ENCODE measurements at regions not wholly inside any gene's neighbourhood (a gene's known extent, or its start where the extent isn't known, plus 50 kb on each side); places are given as distances from the start of the nearest gene placed in this dataset.

GRCh38 chr2:116809109-116809508 lies 1005.4 kb upstream of the DDX18 start:
- TF ChIP-seq CTCF (conservative IDR thresholded peaks at IDR 0.05; ENCODE audit: low read depth, low read length) (no peak), MAZ (IDR thresholded peaks at IDR 0.05; ENCODE audit: borderline replicate concordance, low read depth, low read length) (no peak), MAFK (IDR thresholded peaks at IDR 0.05; ENCODE audit: low read depth, low read length) (no peak), POLR2A (IDR thresholded peaks at IDR 0.05; ENCODE audit: low read depth, low read length) (no peak), SMC3 (IDR thresholded peaks at IDR 0.05; ENCODE audit: low read depth, low read length) (no peak), ELK1 (IDR thresholded peaks at IDR 0.05; ENCODE audit: borderline replicate concordance, low read depth, low read length) (no peak), RAD21 (IDR thresholded peaks at IDR 0.05; ENCODE audit: low read length) (no peak), RCOR1 (IDR thresholded peaks at IDR 0.05; ENCODE audit: insufficient replicate concordance, low read length) (no peak)
